Body of pancreas (tissue), 4 donors: ENCODE measurements at regions not wholly inside any gene's neighbourhood (a gene's known extent, or its start where the extent isn't known, plus 50 kb on each side); places are given as distances from the start of the nearest gene placed in this dataset.

ENCODE experiments used
- CTCF ChIP-seq, 7 experiments: fragments of 450-650 bp in 4 of 7; fragments of 200-600 bp in 3 of 7; sonication (generic) in 3 of 7; IDR thresholded peaks; one replicate each; pipeline ENCODE4 v1.5.1; 2016 to 2019; ENCODE audit warnings: antibody characterized with exemption in 7 of 7
- POLR2A ChIP-seq, 3 donors: fragments of 450-650 bp; IDR thresholded peaks; one replicate each; pipeline ENCODE4 v1.6.1; 2016; ENCODE audit warnings: antibody characterized with exemption in 3 of 3, mild to moderate bottlenecking in 2 of 3

- no peak for TF ChIP-seq CTCF (IDR thresholded peaks at IDR 0.05)
- no peak for TF ChIP-seq POLR2A (IDR thresholded peaks at IDR 0.05)
Observed at GRCh38 chr5:96236831-96237230, 196.2 kb downstream of the PCSK1 start.
